CD1c-positive myeloid dendritic cell (primary cell): ENCODE measurements at regions not wholly inside any gene's neighbourhood (a gene's known extent, or its start where the extent isn't known, plus 50 kb on each side); places are given as distances from the start of the nearest gene placed in this dataset.
A peak's percentile ranks its signal among the peaks of the same experiment; 100 is the strongest.

Experiments used
- DNase-seq: peaks from one replicate; pipeline ENCODE4 v3.0.0-alpha.2; 2016; ENCODE audit errors: extremely low spot score

GRCh38 chr3:152713989-152714388 lies 120.9 kb upstream of the P2RY1 start:
- DNase-seq, result no peak

- DNase-seq, result no peak
These were observed 120.4 kb upstream of the P2RY1 start for GRCh38 chr3:152714507-152714906.

- no peak for DNase-seq
These were observed 117.7 kb upstream of the P2RY1 start for GRCh38 chr3:152717252-152717651.

GRCh38 chr3:152718810-152719209 lies 116.1 kb upstream of the P2RY1 start:
- no peak for DNase-seq

- peak; percentile 35 for DNase-seq
These were observed 115.7 kb upstream of the P2RY1 start for GRCh38 chr3:152719264-152719663.

GRCh38 chr3:152720951-152721718 lies 113.8 kb upstream of the P2RY1 start:
- DNase-seq, result no peak

- DNase-seq, result no peak
These were observed 110.7 kb upstream of the P2RY1 start for GRCh38 chr3:152724270-152724669.

GRCh38 chr3:152728231-152728980 lies 106.5 kb upstream of the P2RY1 start:
- no peak for DNase-seq

- DNase-seq, result peak; percentile 23
These were observed 105.0 kb upstream of the P2RY1 start for GRCh38 chr3:152729906-152730305.

- no peak for DNase-seq
These were observed 103.4 kb upstream of the P2RY1 start for GRCh38 chr3:152731511-152731910.

GRCh38 chr3:152733584-152734119 lies 101.3 kb upstream of the P2RY1 start:
- no peak for DNase-seq

GRCh38 chr3:152737021-152737908 lies 97.7 kb upstream of the P2RY1 start:
- no peak for DNase-seq

- no peak for DNase-seq
These were observed 96.3 kb upstream of the P2RY1 start for GRCh38 chr3:152738656-152739055.

GRCh38 chr3:152742368-152743347 lies 92.3 kb upstream of the P2RY1 start:
- DNase-seq, result no peak

- no peak for DNase-seq
These were observed 89.3 kb upstream of the P2RY1 start for GRCh38 chr3:152745646-152746045.

GRCh38 chr3:152754303-152754702 lies 80.6 kb upstream of the P2RY1 start:
- no peak for DNase-seq

- no peak for DNase-seq
These were observed 78.1 kb upstream of the P2RY1 start for GRCh38 chr3:152756807-152757206.

GRCh38 chr3:152760024-152760563 lies 74.8 kb upstream of the P2RY1 start:
- DNase-seq, result no peak

- no peak for DNase-seq
These were observed 74.3 kb upstream of the P2RY1 start for GRCh38 chr3:152760591-152760990.

GRCh38 chr3:152768478-152768877 lies 66.5 kb upstream of the P2RY1 start:
- no peak for DNase-seq
